ENCODE measurements at regions not wholly inside any gene's neighbourhood (a gene's known extent, or its start where the extent isn't known, plus 50 kb on each side); places are given as distances from the start of the nearest gene placed in this dataset.

GRCh38 chr3:124277144-124277890 is 285.4 kb upstream of the ROPN1 start:
- POLR2A ChIA-PET = no interaction called here
- no peaks in the 10 kb centered on the region for H3K36me3 ChIP-seq (ENCODE audit: insufficient read depth, low read length)
- no peak overlapping the region for H2AFZ ChIP-seq (ENCODE audit: low read length)
- H3K4me1 ChIP-seq (ENCODE audit: insufficient read depth, low read length, poor library complexity, severe bottlenecking) = no peaks in the 10 kb centered on the region
- no TSS peak for BruUV-seq (replicated peaks)
- H3K4me3 ChIP-seq (ENCODE audit: low read depth, low read length, poor library complexity, severe bottlenecking) = no peak overlapping the region
- no peak for TF ChIP-seq EZH2phosphoT487 (IDR thresholded peaks at IDR 0.05; ENCODE audit: borderline replicate concordance, low read depth, low read length)
- no peak for TF ChIP-seq CTCF (conservative IDR thresholded peaks at IDR 0.05; ENCODE audit: low read length)
- H4K20me1 ChIP-seq (ENCODE audit: insufficient read depth, low read length) = no peaks in the 10 kb centered on the region
- no peaks in the 10 kb centered on the region for H3K79me2 ChIP-seq (ENCODE audit: insufficient read depth, low read depth, low read length)
- H3K4me2 ChIP-seq (ENCODE audit: low read length) = no peak overlapping the region
- no peak for DNase-seq (ENCODE audit: low spot score)
- CTCF ChIA-PET (ENCODE audit: unreplicated experiment) = no interaction called here
- no peaks in the 10 kb centered on the region for H3K9me2 ChIP-seq (ENCODE audit: insufficient read depth, low read length)
- intact Hi-C loops (cut with micrococcal nuclease; ENCODE audit: unreplicated experiment) = no loop called here
- H3K27ac ChIP-seq (ENCODE audit: low read depth, low read length, poor library complexity, severe bottlenecking) = no peak overlapping the region
- H3K9me3 ChIP-seq (ENCODE audit: low read length) = no peaks in the 10 kb centered on the region

- H3K36me3 ChIP-seq (ENCODE audit: insufficient read depth, low read length) = no peaks in the 10 kb centered on the region
- TF ChIP-seq CTCF (conservative IDR thresholded peaks at IDR 0.05; ENCODE audit: low read length) = peak; percentile 66
- no peak for TF ChIP-seq EZH2phosphoT487 (IDR thresholded peaks at IDR 0.05; ENCODE audit: borderline replicate concordance, low read depth, low read length)
- no peaks in the 10 kb centered on the region for H3K9me3 ChIP-seq (ENCODE audit: low read length)
- H3K27ac ChIP-seq (ENCODE audit: low read depth, low read length, poor library complexity, severe bottlenecking) = no peak overlapping the region
- H2AFZ ChIP-seq (ENCODE audit: low read length) = no peak overlapping the region
- H4K20me1 ChIP-seq (ENCODE audit: insufficient read depth, low read length) = no peaks in the 10 kb centered on the region
- no peaks in the 10 kb centered on the region for H3K9me2 ChIP-seq (ENCODE audit: insufficient read depth, low read length)
- CTCF ChIA-PET (ENCODE audit: unreplicated experiment) = no interaction called here
- H3K4me2 ChIP-seq (ENCODE audit: low read length) = no peak overlapping the region
- intact Hi-C loops (cut with micrococcal nuclease; ENCODE audit: unreplicated experiment) = no loop called here
- no peaks in the 10 kb centered on the region for H3K79me2 ChIP-seq (ENCODE audit: insufficient read depth, low read depth, low read length)
- H3K4me3 ChIP-seq (ENCODE audit: low read depth, low read length, poor library complexity, severe bottlenecking) = no peak overlapping the region
- H3K4me1 ChIP-seq (ENCODE audit: insufficient read depth, low read length, poor library complexity, severe bottlenecking) = no peaks in the 10 kb centered on the region
- POLR2A ChIA-PET = no interaction called here
- no TSS peak for BruUV-seq (replicated peaks)
- DNase-seq (ENCODE audit: low spot score) = peak; percentile 18
Observed at GRCh38 chr3:124281453-124282316, 289.8 kb upstream of the ROPN1 start.

Data from OCI-LY7 (cell line).